ENCODE measurements at regions not wholly inside any gene's neighbourhood (a gene's known extent, or its start where the extent isn't known, plus 50 kb on each side); places are given as distances from the start of the nearest gene placed in this dataset.

DNA sequence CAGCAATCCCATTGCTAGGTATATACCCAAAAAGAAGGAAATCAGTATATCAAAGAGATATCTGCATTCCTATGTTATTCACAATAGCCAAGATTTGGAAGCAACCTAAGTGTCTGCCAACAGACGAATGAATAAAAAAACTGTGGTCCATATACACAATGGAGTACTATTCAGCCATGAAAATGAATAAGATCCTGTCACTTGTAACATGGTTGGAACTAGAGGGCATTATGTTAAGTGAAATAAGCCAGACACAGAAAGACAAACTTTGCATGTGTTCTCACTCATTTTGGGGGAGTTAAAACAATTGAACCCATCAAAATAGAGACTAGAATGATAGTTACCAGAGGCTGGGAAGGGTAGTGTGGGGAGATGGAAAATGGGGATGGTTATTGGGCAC lies 323.5 kb upstream of the NFE2L3 start:
- TF ChIP-seq Cebpa-rat (IDR thresholded peaks at IDR 0.05) = no peak
- Histone ChIP-seq H3K27me3 (no peaks in the 10 kb centered on the region), H4K20me1 (no peaks in the 10 kb centered on the region), H3K9ac (no peak overlapping the region), H3K36me3 (no peaks in the 10 kb centered on the region), H3K4me3 (no peak overlapping the region), H3K4me2 (no peak overlapping the region), H3K9me3 (replicated peaks in 1 of 11) (peaks cover 0 to 4% (median 0%) of the 10 kb centered on the region in 11 experiments; a peak in 3 of 22 replicates), H3K27ac (no peak overlapping the region), H3K4me1 (no peaks in the 10 kb centered on the region)

DNA sequence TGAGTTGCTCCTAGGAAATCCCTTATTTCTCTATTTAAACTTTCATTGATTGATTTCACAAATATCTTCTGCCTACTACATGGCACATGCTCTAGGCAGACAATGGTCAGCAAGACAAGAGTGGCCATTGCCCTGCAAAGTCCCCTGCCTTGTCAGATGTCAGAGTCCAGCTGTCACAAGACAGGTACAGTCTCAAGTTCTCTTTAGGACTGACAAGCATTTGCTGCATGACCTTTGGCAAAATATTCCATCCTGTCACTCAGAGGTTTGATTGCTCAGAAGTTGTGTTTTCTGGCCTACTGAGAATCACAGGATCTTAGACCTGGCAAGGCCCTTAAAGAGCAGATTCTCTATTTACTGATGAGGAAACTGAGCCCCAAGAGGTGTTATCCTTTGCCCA lies 322.3 kb upstream of the NFE2L3 start:
- Histone ChIP-seq H3K9me3 (replicated peaks in 1 of 11) (peaks cover 0 to 4% (median 0%) of the 10 kb centered on the region in 11 experiments; a peak in 3 of 22 replicates), H3K4me2 (no peak overlapping the region), H3K36me3 (no peaks in the 10 kb centered on the region), H3K4me1 (no peaks in the 10 kb centered on the region), H3K27ac (no peak overlapping the region), H3K4me3 (no peak overlapping the region), H4K20me1 (no peaks in the 10 kb centered on the region), H3K9ac (no peak overlapping the region), H3K27me3 (no peaks in the 10 kb centered on the region)
- no peak for TF ChIP-seq Cebpa-rat (IDR thresholded peaks at IDR 0.05)

DNA sequence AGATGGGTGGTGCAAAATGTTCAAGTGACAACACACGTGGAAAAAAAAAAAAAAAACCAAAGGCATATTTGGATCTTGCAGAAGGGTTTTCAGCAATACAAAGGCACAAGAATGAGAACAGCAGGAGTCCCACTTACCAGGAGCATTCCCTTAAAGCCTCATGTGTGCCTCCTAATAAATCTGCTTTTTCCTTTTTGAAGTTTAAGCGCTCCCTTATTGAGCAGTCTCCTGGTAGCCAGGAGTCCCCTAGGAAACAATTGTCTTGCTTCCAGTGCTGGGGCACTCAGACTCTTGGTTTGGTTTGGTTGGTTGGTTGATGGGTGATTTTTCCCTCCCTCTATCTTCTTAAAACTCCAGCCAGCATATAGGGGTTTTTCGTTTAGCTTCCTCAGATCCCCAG lies 321.8 kb upstream of the NFE2L3 start:
- Histone ChIP-seq H3K4me1 (no peaks in the 10 kb centered on the region), H3K27me3 (no peaks in the 10 kb centered on the region), H3K4me2 (no peak overlapping the region), H3K36me3 (no peaks in the 10 kb centered on the region), H4K20me1 (no peaks in the 10 kb centered on the region), H3K9me3 (replicated peaks in 1 of 11) (peaks cover 0 to 4% (median 0%) of the 10 kb centered on the region in 11 experiments; a peak in 3 of 22 replicates), H3K4me3 (no peak overlapping the region), H3K27ac (no peak overlapping the region), H3K9ac (no peak overlapping the region)
- TF ChIP-seq Cebpa-rat (IDR thresholded peaks at IDR 0.05) = no peak

DNA sequence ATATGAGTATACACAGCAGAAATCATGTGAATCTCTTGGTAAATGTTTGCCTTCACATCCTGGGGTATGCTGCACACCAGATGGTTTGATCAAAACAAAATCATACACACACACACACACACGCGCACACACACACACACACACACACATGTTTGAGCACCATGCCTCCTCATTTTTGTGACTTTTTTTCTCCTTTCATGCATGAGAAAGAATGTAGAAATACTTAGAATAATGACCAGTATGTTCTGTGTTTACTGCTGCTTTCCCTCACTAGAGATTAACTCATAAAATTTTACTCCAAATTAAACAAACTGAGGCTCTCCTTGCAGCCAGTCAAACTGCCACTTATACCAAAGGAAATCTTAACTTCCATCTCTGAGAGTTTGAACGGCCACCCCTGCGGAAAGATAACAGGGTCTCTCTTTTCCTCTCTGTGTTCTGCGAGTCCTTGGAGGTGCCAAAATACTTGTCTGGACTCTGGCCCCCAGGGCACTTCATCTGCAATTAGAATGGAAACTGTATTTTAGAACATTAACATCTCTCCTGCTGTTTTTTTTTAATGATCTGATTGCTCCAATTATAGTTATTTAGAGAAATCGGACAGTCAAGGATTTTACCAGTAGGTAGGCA lies 320.8 kb upstream of the NFE2L3 start:
- no peak for TF ChIP-seq Cebpa-rat (IDR thresholded peaks at IDR 0.05)

DNA sequence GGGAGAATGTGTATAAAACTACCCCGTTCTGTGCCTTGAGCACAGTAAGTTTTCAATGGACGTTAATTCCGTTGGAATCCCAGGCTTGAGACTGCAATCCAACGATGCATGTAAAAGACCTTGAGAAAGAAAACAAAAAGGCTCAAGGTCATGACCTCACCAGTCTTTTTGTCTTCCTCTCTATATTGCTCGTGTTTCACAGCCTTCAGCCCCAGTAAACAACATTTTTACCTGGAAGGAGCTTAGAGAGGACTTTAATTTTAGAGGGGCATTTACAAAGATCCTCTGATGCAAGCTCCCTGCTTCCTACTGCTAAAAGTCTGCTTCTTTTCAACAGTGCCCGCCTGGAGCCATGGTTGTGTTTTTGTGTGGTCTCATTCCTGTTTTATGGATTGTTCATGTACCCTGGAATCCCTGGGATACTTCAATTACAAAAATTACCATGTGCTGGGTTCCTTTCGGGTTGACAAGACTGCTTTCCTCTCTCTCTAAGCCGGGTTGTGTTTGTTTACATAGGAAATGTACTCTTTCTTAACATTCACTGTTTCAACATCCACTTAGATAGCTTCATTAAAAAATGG lies 320.1 kb upstream of the NFE2L3 start:
- Histone ChIP-seq H3K4me2 (no peak overlapping the region), H3K27me3 (no peaks in the 10 kb centered on the region), H3K36me3 (no peaks in the 10 kb centered on the region), H3K4me3 (no peak overlapping the region), H4K20me1 (no peaks in the 10 kb centered on the region), H3K9me3 (replicated peaks in 1 of 11) (peaks cover 0 to 4% (median 0%) of the 10 kb centered on the region in 11 experiments; a peak in 3 of 22 replicates), H3K27ac (no peak overlapping the region), H3K4me1 (no peaks in the 10 kb centered on the region), H3K9ac (no peak overlapping the region)
- no peak for TF ChIP-seq Cebpa-rat (IDR thresholded peaks at IDR 0.05)

More for the DNA sequence above, 320.8 kb upstream of the NFE2L3 start:
- no peaks in the 10 kb centered on the region for H3K27me3 ChIP-seq
- no peaks in the 10 kb centered on the region for H3K36me3 ChIP-seq
- H3K9ac ChIP-seq = no peak overlapping the region
- no peaks in the 10 kb centered on the region for H3K4me1 ChIP-seq
- no peak overlapping the region for H3K4me2 ChIP-seq
- H4K20me1 ChIP-seq = no peaks in the 10 kb centered on the region
- no peak overlapping the region for H3K4me3 ChIP-seq
- no peak overlapping the region for H3K27ac ChIP-seq
- H3K9me3 ChIP-seq (replicated peaks in 1 of 11) = peaks cover 0 to 4% (median 0%) of the 10 kb centered on the region in 11 experiments; a peak in 3 of 22 replicates

DNA sequence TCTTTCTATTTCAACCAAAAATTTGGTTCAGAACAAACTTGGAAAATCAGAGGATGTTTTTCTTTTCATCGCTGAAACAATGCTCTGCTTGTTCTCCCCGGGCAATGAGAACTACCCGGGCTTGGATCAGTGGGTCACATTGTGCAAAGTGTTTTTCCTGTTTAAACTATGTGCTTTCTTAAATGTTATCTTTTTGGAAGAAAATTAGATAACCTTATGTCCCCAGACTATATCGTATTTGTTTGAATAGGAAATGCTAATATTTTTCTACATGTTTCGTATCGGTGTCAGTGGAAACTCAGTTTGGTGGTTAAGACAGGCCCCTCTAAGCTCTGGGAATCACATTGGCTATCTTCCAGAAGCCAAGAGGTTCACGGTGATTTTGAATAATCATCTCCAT lies 319.5 kb upstream of the NFE2L3 start:
- H3K9ac ChIP-seq = no peak overlapping the region
- H3K27ac ChIP-seq = no peak overlapping the region
- H3K4me2 ChIP-seq = no peak overlapping the region
- H3K36me3 ChIP-seq = no peaks in the 10 kb centered on the region
- no peaks in the 10 kb centered on the region for H4K20me1 ChIP-seq
- peaks cover 0 to 4% (median 0%) of the 10 kb centered on the region in 11 experiments; a peak in 3 of 22 replicates for H3K9me3 ChIP-seq (replicated peaks in 1 of 11)
- no peak overlapping the region for H3K4me3 ChIP-seq
- H3K4me1 ChIP-seq = no peaks in the 10 kb centered on the region
- no peaks in the 10 kb centered on the region for H3K27me3 ChIP-seq
- no peak for TF ChIP-seq Cebpa-rat (IDR thresholded peaks at IDR 0.05)

DNA sequence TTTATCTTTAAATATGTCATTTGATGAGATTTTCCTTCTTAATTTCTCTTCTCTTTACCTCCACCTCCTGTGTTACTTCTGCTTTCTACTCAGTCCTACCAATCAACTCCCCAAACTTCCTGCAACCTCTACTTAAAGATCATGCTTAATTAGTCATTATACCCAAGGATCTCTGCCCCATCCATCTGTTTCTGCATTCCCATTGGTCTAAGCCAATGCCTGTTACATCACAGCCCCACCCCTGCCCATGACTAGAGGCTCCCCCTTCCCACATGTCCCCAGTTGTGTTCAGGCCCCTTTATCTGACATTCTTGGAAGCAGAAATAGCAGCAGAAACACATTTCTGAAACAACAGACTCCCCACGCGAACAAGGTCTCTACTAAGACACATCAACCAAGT lies 319.1 kb upstream of the NFE2L3 start:
- no peaks in the 10 kb centered on the region for H3K27me3 ChIP-seq

DNA sequence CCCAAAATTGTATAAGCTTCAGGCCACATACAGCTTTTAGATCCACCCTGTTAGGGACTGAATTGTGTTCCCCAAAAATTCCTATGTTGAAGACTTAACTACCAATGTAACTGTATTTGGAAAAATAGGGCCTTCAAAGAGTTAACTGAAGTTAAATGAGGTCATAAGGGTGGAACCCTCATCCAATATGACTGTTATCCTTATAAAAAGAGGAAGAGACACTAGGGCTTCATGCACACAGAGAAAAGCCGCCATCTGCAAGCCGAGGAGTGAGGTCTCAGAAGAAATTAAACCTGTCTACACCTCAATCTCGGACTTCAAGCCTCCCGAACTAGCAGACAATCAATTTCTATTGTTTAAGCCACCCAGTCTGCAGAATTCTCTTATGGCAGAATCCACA lies 317.9 kb upstream of the NFE2L3 start:
- no peak for TF ChIP-seq Cebpa-rat (IDR thresholded peaks at IDR 0.05)
- H3K4me1 ChIP-seq = no peaks in the 10 kb centered on the region

More for the DNA sequence above, 319.1 kb upstream of the NFE2L3 start:
- no peak for TF ChIP-seq Cebpa-rat (IDR thresholded peaks at IDR 0.05)
- Histone ChIP-seq H3K9ac (no peak overlapping the region), H3K4me2 (no peak overlapping the region), H3K27ac (no peak overlapping the region), H3K36me3 (no peaks in the 10 kb centered on the region), H3K9me3 (replicated peaks in 1 of 11) (peaks cover 0 to 4% (median 0%) of the 10 kb centered on the region in 11 experiments; a peak in 1 of 22 replicates), H4K20me1 (no peaks in the 10 kb centered on the region), H3K4me1 (no peaks in the 10 kb centered on the region), H3K4me3 (no peak overlapping the region)

DNA sequence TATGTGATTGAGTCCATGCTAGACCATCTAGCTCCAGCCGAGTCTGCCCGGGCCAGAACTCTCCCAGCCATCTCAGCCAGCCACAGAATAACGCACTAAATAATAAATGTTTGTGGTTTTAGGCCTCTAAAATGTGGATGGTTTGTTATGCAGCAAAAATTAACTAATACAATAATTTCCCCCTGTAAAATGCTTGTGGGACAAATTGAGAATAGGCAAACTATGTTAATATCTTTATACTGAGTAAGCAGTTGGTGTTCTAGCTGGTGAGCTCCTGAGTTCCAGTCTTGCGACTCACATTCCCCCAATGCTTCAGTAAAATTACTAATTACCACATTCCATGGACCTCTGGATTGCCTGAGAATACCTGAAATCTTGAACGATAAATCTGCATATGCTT lies 316.8 kb upstream of the NFE2L3 start:
- H3K4me2 ChIP-seq = no peak overlapping the region
- H4K20me1 ChIP-seq = no peaks in the 10 kb centered on the region
- no peak overlapping the region for H3K9ac ChIP-seq
- TF ChIP-seq Cebpa-rat (IDR thresholded peaks at IDR 0.05) = no peak
- H3K27ac ChIP-seq = no peak overlapping the region
- H3K9me3 ChIP-seq (replicated peaks in 1 of 11) = no peaks in the 10 kb centered on the region
- H3K4me3 ChIP-seq = no peak overlapping the region
- H3K4me1 ChIP-seq = no peaks in the 10 kb centered on the region
- no peaks in the 10 kb centered on the region for H3K36me3 ChIP-seq
- H3K27me3 ChIP-seq = no peaks in the 10 kb centered on the region

More for the DNA sequence above, 317.9 kb upstream of the NFE2L3 start:
- Histone ChIP-seq H3K4me3 (no peak overlapping the region), H3K9me3 (replicated peaks in 1 of 11) (no peaks in the 10 kb centered on the region), H3K27ac (no peak overlapping the region), H3K4me2 (no peak overlapping the region), H3K36me3 (no peaks in the 10 kb centered on the region), H3K9ac (no peak overlapping the region), H4K20me1 (no peaks in the 10 kb centered on the region), H3K27me3 (no peaks in the 10 kb centered on the region)

Data from BLaER1 treated with 17β-estradiol and CSF1 and Interleukin-3, amounts not matched to agents 10 nM and 100 nM (cell line).